HepG2 (cell line): ENCODE measurements at regions not wholly inside any gene's neighbourhood (a gene's known extent, or its start where the extent isn't known, plus 50 kb on each side); places are given as distances from the start of the nearest gene placed in this dataset.

Experiments
- ATAC-seq: fragments of 200-7000 bp; cut with Tn5 transposase; 3 replicates; pipeline ENCODE4 v1.9.1; 2020; ENCODE audit warnings: mild to moderate bottlenecking, moderate library complexity
- BruUV-seq: library from RNA; stranded (reverse); fragments of 400-500 nt; replicated peaks from 2 replicates; lab custom pipeline; 2021; lab: Mats Ljungman, UMichigan
- CTCF ChIA-PET: fragments of 300-600 bp; formaldehyde crosslinking; extraction: SDS; loops from one replicate; lab custom pipeline; 2021; ENCODE audit warnings: low total read pairs, inconsistent platforms, low intra/inter-chr PET ratio; lab: Yijun Ruan, JAX
- POLR2A ChIA-PET: fragments of 350-600 bp; sonication (Branson Sonifier 250); formaldehyde crosslinking; loops from one replicate; lab custom pipeline; 2020; ENCODE audit warnings: antibody characterized with exemption, inconsistent platforms; lab: Yijun Ruan, JAX
- DNase-seq: peaks from one replicate; pipeline ENCODE4 v3.0.0-alpha.2; 2015; ENCODE audit warnings: low spot score
- FAIRE-seq: peaks from 3 replicates; lab custom pipeline; 2011; peaks lifted over from hg19 to GRCh38; lab: Jason Lieb, UNC
- H2AFZ ChIP-seq: one replicate; pipeline ENCODE4 v1.6.1; 2011; ENCODE audit warnings: low read length, inconsistent platforms
- H3K27ac ChIP-seq: fragments of 300-600 bp; 3 replicates; pipeline ENCODE4 v1.8.0; 2011; ENCODE audit warnings: mixed run types, mild to moderate bottlenecking, mixed read lengths, low read length, inconsistent platforms; ENCODE audit not compliant: insufficient read depth; ENCODE audit errors: extremely low read length
- H3K27me3 ChIP-seq, 2 experiments: fragments of 200-600 bp in 1 of 2; 2 replicates in 1 of 2; 3 replicates in 1 of 2; pipeline versions ENCODE4 v1.6.0 to v1.8.0; 2011; ENCODE audit warnings: low read length in 2 of 2, mild to moderate bottlenecking in 2 of 2, moderate library complexity in 2 of 2, inconsistent platforms in 1 of 2; ENCODE audit not compliant: insufficient read depth in 2 of 2, control insufficient read depth in 1 of 2
- H3K36me3 ChIP-seq, 2 experiments: fragments of 200-600 bp in 1 of 2; replicated peaks in 1 of 2; 2 replicates in 1 of 2; 3 replicates in 1 of 2; pipeline versions ENCODE4 v1.5.1 to v1.8.0; 2011; ENCODE audit warnings: low read length in 2 of 2, inconsistent platforms in 1 of 2; ENCODE audit not compliant: insufficient read depth in 2 of 2, control insufficient read depth in 1 of 2
- H3K4me1 ChIP-seq: 2 replicates; pipeline ENCODE4 v1.5.1; 2012; ENCODE audit warnings: low read length, inconsistent platforms; ENCODE audit not compliant: insufficient read depth
- H3K4me2 ChIP-seq: 2 replicates; pipeline ENCODE4 v1.6.0; 2011; ENCODE audit warnings: low read depth, low read length, inconsistent platforms
- H3K4me3 ChIP-seq, 3 experiments: fragments of 200-600 bp in 1 of 3; sonication (generic), shearing (Covaris generic) in 1 of 3; replicated peaks in 1 of 3; 2 replicates each; pipeline ENCODE4 v1.5.1; 2011 to 2016; ENCODE audit warnings: low read length in 3 of 3, inconsistent platforms in 2 of 3, low read depth in 2 of 3, mild to moderate bottlenecking in 2 of 3, control low read depth in 1 of 3, mixed read lengths in 1 of 3; ENCODE audit not compliant: insufficient read depth in 1 of 3
- H3K79me2 ChIP-seq: one replicate; pipeline ENCODE4 v1.6.1; 2011; ENCODE audit warnings: low read length, inconsistent platforms; ENCODE audit not compliant: insufficient read depth
- H3K9ac ChIP-seq: 2 replicates; pipeline ENCODE4 v1.6.0; 2011; ENCODE audit warnings: mild to moderate bottlenecking, low read depth, low read length, inconsistent platforms; ENCODE audit not compliant: insufficient read depth
- H3K9me3 ChIP-seq: 2 replicates; pipeline ENCODE4 v1.5.1; 2012; ENCODE audit warnings: mild to moderate bottlenecking, low read length
- H4K20me1 ChIP-seq: 2 replicates; pipeline ENCODE4 v1.6.0; 2011; ENCODE audit warnings: inconsistent platforms, mild to moderate bottlenecking, low read length, moderate library complexity; ENCODE audit not compliant: insufficient read depth
- EHMT2 ChIP-seq: fragments of 200-600 bp; sonication (generic); IDR thresholded peaks from 2 replicates; pipeline ENCODE4 v1.7.0; 2017; ENCODE audit warnings: antibody characterized with exemption, low read depth, low read length, borderline replicate concordance
- MAF1 ChIP-seq: sonication (generic); formaldehyde crosslinking; IDR thresholded peaks from 2 replicates; pipeline ENCODE4 v1.5.0; 2020; ENCODE audit warnings: missing genetic modification reagents, borderline replicate concordance
- MEIS1 ChIP-seq: sonication (generic); formaldehyde crosslinking; IDR thresholded peaks from 2 replicates; pipeline ENCODE4 v1.9.0; 2021; ENCODE audit warnings: mild to moderate bottlenecking, missing genetic modification reagents, moderate library complexity, borderline replicate concordance
- NCOA2 ChIP-seq: sonication (generic); formaldehyde crosslinking; IDR thresholded peaks from 2 replicates; pipeline ENCODE4 v1.8.0; 2022; ENCODE audit warnings: inconsistent platforms
- NR1H2 ChIP-seq: sonication (generic); formaldehyde crosslinking; IDR thresholded peaks from 2 replicates; pipeline ENCODE4 v1.8.1; 2022; ENCODE audit warnings: low read depth, missing genetic modification reagents, borderline replicate concordance
- POGZ ChIP-seq: sonication (generic); formaldehyde crosslinking; IDR thresholded peaks from 2 replicates; pipeline ENCODE4 v1.4.0; 2020; ENCODE audit warnings: mild to moderate bottlenecking, missing genetic modification reagents
- RAD51 ChIP-seq: fragments of 450-650 bp; IDR thresholded peaks from 2 replicates; pipeline ENCODE4 v1.6.1; 2016; ENCODE audit warnings: borderline replicate concordance
- ZBTB20 ChIP-seq: sonication (generic); formaldehyde crosslinking; IDR thresholded peaks from 2 replicates; pipeline ENCODE4 v1.8.1; 2023; ENCODE audit warnings: missing genetic modification reagents, low read depth, mild to moderate bottlenecking, borderline replicate concordance
- ZFP36L1 ChIP-seq: sonication (generic); formaldehyde crosslinking; IDR thresholded peaks from 2 replicates; pipeline ENCODE4 v1.8.0; 2022; ENCODE audit warnings: mild to moderate bottlenecking, missing genetic modification reagents, moderate library complexity
- ZNF546 ChIP-seq: sonication (generic); formaldehyde crosslinking; conservative IDR thresholded peaks from 2 replicates; pipeline ENCODE4 v1.8.1; 2023; ENCODE audit warnings: mild to moderate bottlenecking, missing genetic modification reagents
- ZNF883 ChIP-seq: sonication (generic); formaldehyde crosslinking; IDR thresholded peaks from 2 replicates; pipeline ENCODE4 v1.5.1; 2020; ENCODE audit warnings: mild to moderate bottlenecking, missing genetic modification reagents; ENCODE audit errors: not compliant biosample characterization
- WGBS: methylation state at CpG from one replicate; pipeline ENCODE4 v1.1.6; 2017; ENCODE audit warnings: low lambda C conversion rate; 5-methylcytosine and 5-hydroxymethylcytosine counted together
- in situ Hi-C: cut with HindIII; loops from 2 replicates; pipeline ENCODE4 v1.10.0; 2017; ENCODE audit warnings: low pct_unique_long_range_greater_than_20kb; ENCODE audit not compliant: extremely low pct_ligation_motif_present
- intact Hi-C: fragments of 100-400 bp; cut with micrococcal nuclease; formaldehyde crosslinking; loops from one replicate; pipeline ENCODE4 v1.10.0; 2022; ENCODE audit not compliant: unreplicated experiment
- TF ChIP-seq, protein P1 (sequence below): IDR thresholded peaks from 2 replicates; pipeline ENCODE4 v1.6.1; 2016; ENCODE audit warnings: control low read depth

DNA sequence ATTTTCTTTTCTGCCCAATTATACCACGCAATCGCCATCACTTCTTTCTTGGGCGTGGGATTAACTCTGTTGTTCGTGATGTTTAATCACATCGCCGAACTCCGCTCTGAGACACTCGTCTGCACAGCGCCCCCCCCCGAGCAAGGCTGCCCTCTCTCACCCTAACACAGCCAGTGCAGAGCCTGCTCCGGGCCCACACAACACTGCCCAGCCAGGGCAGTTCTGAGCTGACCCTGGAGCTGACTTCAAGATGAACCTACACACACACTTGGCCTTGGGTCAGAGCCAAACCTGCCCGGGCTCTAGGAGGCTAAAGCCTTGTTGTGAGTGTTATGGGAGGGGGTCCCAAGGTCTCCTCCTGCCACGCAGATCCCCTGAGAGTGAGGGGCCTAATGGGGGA is 64.6 kb upstream of the LRP8 start:
- peaks cover 4 to 34% of the 10 kb centered on the region in 2 experiments; a peak in 3 of 5 replicates for H3K27me3 ChIP-seq
- H4K20me1 ChIP-seq, result no peaks in the 10 kb centered on the region
- H3K79me2 ChIP-seq, result no peaks in the 10 kb centered on the region
- DNase-seq (no peak), ATAC-seq (peak; percentile 59), FAIRE-seq (no peak)
- POLR2A ChIA-PET, result no interaction called here
- in situ Hi-C loops, result loop anchor here (5.0 kb wide), 1 partner anchor 115 kb away; no protein-coding TSS in a partner anchor
- TF ChIP-seq, protein P1, sequence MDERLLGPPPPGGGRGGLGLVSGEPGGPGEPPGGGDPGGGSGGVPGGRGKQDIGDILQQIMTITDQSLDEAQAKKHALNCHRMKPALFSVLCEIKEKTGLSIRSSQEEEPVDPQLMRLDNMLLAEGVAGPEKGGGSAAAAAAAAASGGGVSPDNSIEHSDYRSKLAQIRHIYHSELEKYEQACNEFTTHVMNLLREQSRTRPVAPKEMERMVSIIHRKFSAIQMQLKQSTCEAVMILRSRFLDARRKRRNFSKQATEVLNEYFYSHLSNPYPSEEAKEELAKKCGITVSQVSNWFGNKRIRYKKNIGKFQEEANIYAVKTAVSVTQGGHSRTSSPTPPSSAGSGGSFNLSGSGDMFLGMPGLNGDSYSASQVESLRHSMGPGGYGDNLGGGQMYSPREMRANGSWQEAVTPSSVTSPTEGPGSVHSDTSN (CRISPR knock-in tag), result no peak
- no peak for TF ChIP-seq ZFP36L1 (CRISPR knock-in tag)
- no peak for TF ChIP-seq NR1H2
- no peak for TF ChIP-seq ZNF883 (CRISPR knock-in tag)
- no peak for TF ChIP-seq POGZ
- TF ChIP-seq ZNF546, result no peak
- TF ChIP-seq NCOA2 (CRISPR knock-in tag), result no peak
- no peak for TF ChIP-seq MAF1 (CRISPR knock-in tag)
- TF ChIP-seq RAD51, result no peak
- TF ChIP-seq MEIS1 (CRISPR knock-in tag), result no peak
- no peak for TF ChIP-seq EHMT2
- no peak for TF ChIP-seq ZBTB20
- H3K4me2 ChIP-seq, result no peak overlapping the region
- intact Hi-C loops, result no loop called here
- H3K27ac ChIP-seq, result no peak overlapping the region
- CTCF ChIA-PET, result interaction anchor here (3.6 kb wide), 1 partner anchor 114 kb away, joined by 47 read pairs; no protein-coding TSS in a partner anchor
- 46% methylated on average over 13 of the region's 13 CpGs for WGBS
- no TSS peak for BruUV-seq
- no peaks in the 10 kb centered on the region for H3K9me3 ChIP-seq
- no peaks in the 10 kb centered on the region for H3K36me3 ChIP-seq
- H3K4me3 ChIP-seq, result no peak overlapping the region
- no peak overlapping the region for H3K9ac ChIP-seq
- H2AFZ ChIP-seq, result no peak overlapping the region
- H3K4me1 ChIP-seq, result no peaks in the 10 kb centered on the region
